HG02885 (cell line): ENCODE measurements at regions not wholly inside any gene's neighbourhood (a gene's known extent, or its start where the extent isn't known, plus 50 kb on each side); places are given as distances from the start of the nearest gene placed in this dataset.
A peak's percentile ranks its signal among the peaks of the same experiment; 100 is the strongest.

Source experiments
- ATAC-seq: cut with Tn5 transposase; IDR thresholded peaks from one replicate; pipeline ENCODE4 v1.9.1; 2021; ENCODE audit warnings: mild to moderate bottlenecking; ENCODE audit not compliant: unreplicated experiment, poor library complexity

- no peak for ATAC-seq
Observed at GRCh38 chr3:43185274-43185982, 79.5 kb upstream of the POMGNT2 start.

- ATAC-seq, result no peak
Observed at GRCh38 chr3:43183456-43183855, 77.6 kb upstream of the POMGNT2 start.

- ATAC-seq, result peak; percentile 72
Observed at GRCh38 chr3:43181202-43181821, 75.4 kb upstream of the POMGNT2 start.

GRCh38 chr3:43180694-43181093 lies 74.8 kb upstream of the POMGNT2 start:
- no peak for ATAC-seq

- ATAC-seq, result peak; percentile 72
Observed at GRCh38 chr3:43180027-43180426, 74.1 kb upstream of the POMGNT2 start.

GRCh38 chr3:43178891-43179366 lies 73.0 kb upstream of the POMGNT2 start:
- no peak for ATAC-seq

GRCh38 chr3:43177085-43177484 lies 71.2 kb upstream of the POMGNT2 start:
- ATAC-seq, result no peak

GRCh38 chr3:43176666-43177065 lies 70.8 kb upstream of the POMGNT2 start:
- no peak for ATAC-seq

GRCh38 chr3:43175541-43175940 lies 69.7 kb upstream of the POMGNT2 start:
- ATAC-seq, result no peak

GRCh38 chr3:43173949-43174348 lies 68.1 kb upstream of the POMGNT2 start:
- ATAC-seq, result no peak

GRCh38 chr3:43171748-43172147 lies 65.9 kb upstream of the POMGNT2 start:
- no peak for ATAC-seq

- no peak for ATAC-seq
Observed at GRCh38 chr3:43170553-43170952, 64.7 kb upstream of the POMGNT2 start.

GRCh38 chr3:43169987-43170386 lies 64.1 kb upstream of the POMGNT2 start:
- ATAC-seq, result no peak

GRCh38 chr3:43166406-43166805 lies 60.5 kb upstream of the POMGNT2 start:
- ATAC-seq, result no peak

GRCh38 chr3:43165786-43166185 lies 59.9 kb upstream of the POMGNT2 start:
- no peak for ATAC-seq

GRCh38 chr3:43163895-43164493 lies 58.1 kb upstream of the POMGNT2 start:
- no peak for ATAC-seq

GRCh38 chr3:43162230-43163084 lies 56.6 kb upstream of the POMGNT2 start:
- ATAC-seq, result no peak

GRCh38 chr3:43161684-43162229 lies 55.9 kb upstream of the POMGNT2 start:
- no peak for ATAC-seq

GRCh38 chr3:43160664-43161063 lies 54.8 kb upstream of the POMGNT2 start:
- no peak for ATAC-seq

- no peak for ATAC-seq
Observed at GRCh38 chr3:43159876-43160255, 54.0 kb upstream of the POMGNT2 start.
